Lung (tissue), 11 donors: ENCODE measurements at regions not wholly inside any gene's neighbourhood (a gene's known extent, or its start where the extent isn't known, plus 50 kb on each side); places are given as distances from the start of the nearest gene placed in this dataset.

ENCODE experiments used
- ATAC-seq: fragments of 200-7000 bp; cut with Tn5 transposase; one replicate; pipeline ENCODE4 v1.9.1; 2020; ENCODE audit warnings: moderate number of reproducible peaks; ENCODE audit not compliant: insufficient read depth, low FRiP score
- DNase-seq, 3 donors: peaks; one replicate each; pipeline ENCODE4 v3.0.0-alpha.2; 2013 to 2017
- H3K27ac ChIP-seq, 2 donors: one replicate each; pipeline ENCODE4 v1.5.1; 2013; ENCODE audit warnings: mild to moderate bottlenecking in 2 of 2, moderate library complexity in 2 of 2, control low read depth in 1 of 2, inconsistent platforms in 1 of 2, low read depth in 1 of 2, low read length in 1 of 2
- H3K27me3 ChIP-seq, 3 donors: one replicate each; pipeline ENCODE4 v1.5.1; 2013; ENCODE audit warnings: low read length in 2 of 3; ENCODE audit not compliant: control insufficient read depth in 3 of 3, insufficient read depth in 3 of 3
- H3K36me3 ChIP-seq, 4 donors: one replicate each; pipeline ENCODE4 v1.5.1; 2013; ENCODE audit warnings: low read length in 4 of 4, mild to moderate bottlenecking in 1 of 4, moderate library complexity in 1 of 4; ENCODE audit not compliant: control insufficient read depth in 4 of 4, insufficient read depth in 4 of 4
- H3K4me1 ChIP-seq, 5 donors: one replicate each; pipeline ENCODE4 v1.5.1; 2013; ENCODE audit warnings: low read length in 5 of 5, mild to moderate bottlenecking in 2 of 5, moderate library complexity in 1 of 5; ENCODE audit not compliant: control insufficient read depth in 5 of 5, insufficient read depth in 5 of 5
- H3K4me3 ChIP-seq: one replicate; pipeline ENCODE4 v1.5.1; 2013; ENCODE audit warnings: mild to moderate bottlenecking, control low read depth, moderate library complexity
- H3K9ac ChIP-seq, 2 donors: one replicate each; pipeline ENCODE4 v1.5.1; 2013; ENCODE audit warnings: low read length in 2 of 2, control low read depth in 1 of 2; ENCODE audit not compliant: insufficient read depth in 1 of 2
- H3K9me3 ChIP-seq, 4 donors: one replicate each; pipeline ENCODE4 v1.5.1; 2013; ENCODE audit warnings: low read length in 3 of 4, mild to moderate bottlenecking in 1 of 4, moderate library complexity in 1 of 4; ENCODE audit not compliant: control insufficient read depth in 4 of 4, insufficient read depth in 3 of 4
- CTCF ChIP-seq: IDR thresholded peaks from 2 replicates; pipeline ENCODE4 v1.5.1; 2012; ENCODE audit warnings: mild to moderate bottlenecking; ENCODE audit errors: control extremely low read depth, extremely low read depth
- WGBS, 2 donors: extraction: QIAGEN DNeasy Blood & Tissue Kit; methylation state at CpG; one replicate each; pipeline ENCODE4 v1.1.7; 2013; 5-methylcytosine and 5-hydroxymethylcytosine counted together
- donor health status: control.
- donor health status: control.
- donor health status: Bipolar disorder and iron deficiency.
- donor health status: healthy.
- donor health status: DM: yes; HTN: yes; CAD: no.

DNA sequence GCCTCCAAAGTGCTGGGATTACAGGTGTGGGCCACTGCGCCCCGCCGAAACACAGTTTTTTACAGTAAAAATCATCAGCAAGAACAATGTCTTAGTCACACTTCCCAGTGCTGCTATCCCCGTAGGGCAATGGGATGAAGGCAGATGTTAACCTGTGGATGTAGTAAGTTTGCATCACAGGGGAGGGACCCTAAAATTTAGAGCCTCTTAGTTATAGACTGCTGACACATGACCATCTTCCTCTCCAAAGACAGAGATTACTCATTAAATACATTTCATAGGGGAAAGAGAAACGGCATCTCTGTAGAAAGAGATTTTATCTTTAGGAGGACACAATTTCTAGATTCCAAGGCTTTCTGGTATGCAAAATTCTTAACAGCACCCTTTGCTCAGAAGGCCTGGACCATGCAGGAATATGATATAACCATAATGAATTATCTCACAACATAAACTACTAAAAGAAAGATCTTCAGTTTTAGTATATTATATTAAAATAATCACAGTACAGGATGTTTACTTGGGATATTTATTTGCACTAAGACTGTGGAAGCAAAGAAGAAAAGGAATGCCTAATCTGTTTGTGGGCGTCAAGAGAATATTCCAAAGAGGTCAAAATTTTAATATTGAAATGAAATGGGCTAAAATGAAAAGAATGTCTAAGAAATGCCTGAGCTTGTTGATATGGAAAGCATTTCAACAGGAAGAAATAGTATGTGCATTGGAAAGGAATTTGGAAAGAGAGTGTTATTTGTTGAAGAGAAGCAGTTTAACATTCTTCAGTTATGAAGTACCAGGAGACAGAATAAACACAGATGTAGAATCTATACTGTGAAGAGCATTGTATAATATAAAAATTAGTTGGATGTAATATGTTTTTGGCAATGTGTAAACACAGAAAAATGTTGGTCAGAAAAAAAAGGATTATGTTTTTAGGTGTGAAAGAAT lies 1228.3 kb upstream of the CHAC2 start:
- no peak for TF ChIP-seq CTCF
- no peak overlapping the region for H3K9ac ChIP-seq

DNA sequence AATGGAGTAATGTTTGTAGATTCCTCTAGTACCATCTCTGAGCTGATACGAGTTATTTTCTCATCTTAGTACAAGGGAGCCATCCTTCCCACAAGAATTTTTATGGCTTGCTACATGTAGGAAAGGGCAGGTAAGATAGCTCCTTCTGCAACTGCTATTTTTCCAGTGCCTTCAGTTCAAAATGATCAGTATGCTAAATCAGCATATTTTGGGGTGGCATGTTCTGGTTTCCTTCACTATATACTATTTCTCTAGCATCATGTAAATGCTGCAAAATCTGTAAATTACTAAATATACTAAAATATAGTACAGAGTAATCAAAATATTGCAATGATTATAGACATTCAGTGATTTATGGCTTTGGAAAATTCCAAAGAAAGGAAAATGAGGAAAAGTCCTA lies 1230.0 kb upstream of the CHAC2 start:
- Histone ChIP-seq H3K4me1 (peaks cover 0 to 16% (median 0%) of the 10 kb centered on the region in 5 donors), H3K27me3 (no peaks in the 10 kb centered on the region), H3K9ac (no peak overlapping the region), H3K9me3 (no peaks in the 10 kb centered on the region), H3K4me3 (no peak overlapping the region), H3K36me3 (no peaks in the 10 kb centered on the region), H3K27ac (no peak overlapping the region)
- ATAC-seq (no peak), DNase-seq (no peak)
- 60 to 61% methylated on average over 1 of the region's 1 CpG for WGBS, 2 donors
- no peak for TF ChIP-seq CTCF

More for the DNA sequence above, 1228.3 kb upstream of the CHAC2 start:
- Histone ChIP-seq H3K9me3 (no peaks in the 10 kb centered on the region), H3K36me3 (no peaks in the 10 kb centered on the region), H3K27me3 (no peaks in the 10 kb centered on the region), H3K27ac (no peak overlapping the region), H3K4me3 (no peak overlapping the region), H3K4me1 (peaks cover 0 to 16% (median 0%) of the 10 kb centered on the region in 5 donors)
- ATAC-seq (no peak), DNase-seq (peak in 2 of 3 donors; percentile 50 to 55)
- WGBS, 2 donors = 76 to 84% methylated on average over 6 of the region's 6 CpGs

GRCh38 chr2:52536929-52537460 lies 1230.6 kb upstream of the CHAC2 start:
- Histone ChIP-seq H3K9me3 (no peaks in the 10 kb centered on the region), H3K4me1 (peaks cover 0 to 16% (median 0%) of the 10 kb centered on the region in 5 donors), H3K27ac (no peak overlapping the region), H3K4me3 (no peak overlapping the region), H3K36me3 (no peaks in the 10 kb centered on the region), H3K27me3 (no peaks in the 10 kb centered on the region), H3K9ac (no peak overlapping the region)
- WGBS, 2 donors = 78 to 80% methylated on average over 3 of the region's 3 CpGs
- ATAC-seq = no peak
- DNase-seq = peak in 1 of 3 donors; percentile 9
- no peak for TF ChIP-seq CTCF
